DMS153 (cell line): ENCODE measurements at regions not wholly inside any gene's neighbourhood (a gene's known extent, or its start where the extent isn't known, plus 50 kb on each side); places are given as distances from the start of the nearest gene placed in this dataset.
"Not testable (repeated sequence)": the region's sequence is repeated elsewhere in the genome, so short reads cannot be mapped to it uniquely, and the experiment has no call there.

ENCODE experiments used
- DNase-seq: peaks from one replicate; lab custom pipeline; 2025; lab: John Stamatoyannopoulos, UW

DNA sequence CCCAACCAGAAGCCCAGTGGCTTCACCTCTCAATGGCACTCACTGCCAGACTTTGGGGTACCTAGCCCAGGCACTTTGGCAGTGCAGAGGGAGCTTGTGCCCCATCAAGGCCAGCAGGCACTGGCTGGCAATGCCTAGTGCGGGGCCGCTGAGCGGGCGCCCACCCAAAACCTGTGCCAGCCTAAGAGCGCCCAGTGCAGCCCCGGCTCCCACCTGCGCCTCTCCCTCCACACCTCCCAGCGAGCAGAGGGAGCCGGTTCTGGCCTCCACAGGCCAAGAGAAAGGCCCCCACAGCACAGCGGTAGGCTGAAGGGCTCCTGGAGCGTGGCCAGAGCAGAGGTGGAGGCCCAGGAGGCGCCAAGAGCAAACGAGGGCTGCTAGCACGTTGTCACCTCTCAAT, 930.8 kb downstream of the IPMK start:
- DNase-seq = no peak

GRCh38 chr10:57336341-57336740, 931.4 kb downstream of the IPMK start:
- no peak for DNase-seq

GRCh38 chr10:57334523-57334922, 933.2 kb downstream of the IPMK start:
- DNase-seq = no peak

- no peak for DNase-seq
These were observed 933.8 kb downstream of the IPMK start for GRCh38 chr10:57333880-57334279.

- DNase-seq = not testable (repeated sequence)
These were observed 946.3 kb downstream of the IPMK start for GRCh38 chr10:57321400-57321854.

- no peak for DNase-seq
These were observed 947.3 kb downstream of the IPMK start for GRCh38 chr10:57320416-57320815.

- no peak for DNase-seq
These were observed 953.0 kb upstream of the ZWINT start for GRCh38 chr10:57314046-57314445.

DNA sequence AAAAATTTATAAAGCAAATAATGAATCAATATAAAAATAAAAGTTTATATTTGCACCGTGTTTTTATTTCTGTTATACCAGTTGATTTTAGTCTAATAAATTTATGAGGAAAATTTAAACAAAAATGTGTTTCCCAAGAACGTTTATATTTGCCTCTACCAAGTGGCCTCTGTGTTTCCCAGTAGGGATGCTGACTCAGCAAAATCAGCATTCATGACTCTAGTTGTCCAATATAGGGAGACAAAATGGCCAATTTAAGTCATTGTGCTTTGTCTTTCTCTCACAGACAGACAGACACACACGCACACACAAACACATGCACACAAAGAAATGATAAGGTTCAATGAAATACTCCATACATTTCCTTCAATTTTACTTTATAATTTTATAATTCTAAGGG, 942.5 kb upstream of the ZWINT start:
- no peak for DNase-seq

DNA sequence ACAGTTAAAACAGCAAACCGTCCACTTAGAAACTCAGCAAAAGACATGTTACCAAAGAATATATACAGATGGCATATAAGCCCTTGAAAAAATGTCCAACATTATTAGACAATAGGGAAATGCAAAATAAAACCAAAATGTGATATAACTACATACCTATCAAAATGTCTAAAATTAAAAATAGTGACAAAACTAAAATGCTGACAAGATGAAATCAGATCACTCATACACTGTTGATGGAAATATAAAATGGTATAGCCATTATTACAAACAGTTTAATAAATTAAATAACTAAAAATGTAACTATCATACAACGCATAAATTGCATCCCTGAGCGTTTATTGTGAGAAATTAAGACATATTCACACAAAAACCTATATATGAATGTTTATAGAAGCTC, 939.7 kb upstream of the ZWINT start:
- DNase-seq = no peak

GRCh38 chr10:57294698-57295097, 933.6 kb upstream of the ZWINT start:
- no peak for DNase-seq

- DNase-seq = no peak
These were observed 927.7 kb upstream of the ZWINT start for GRCh38 chr10:57288754-57289153.

GRCh38 chr10:57262892-57263291, 901.8 kb upstream of the ZWINT start:
- no peak for DNase-seq

GRCh38 chr10:57260175-57260574, 899.1 kb upstream of the ZWINT start:
- no peak for DNase-seq

DNA sequence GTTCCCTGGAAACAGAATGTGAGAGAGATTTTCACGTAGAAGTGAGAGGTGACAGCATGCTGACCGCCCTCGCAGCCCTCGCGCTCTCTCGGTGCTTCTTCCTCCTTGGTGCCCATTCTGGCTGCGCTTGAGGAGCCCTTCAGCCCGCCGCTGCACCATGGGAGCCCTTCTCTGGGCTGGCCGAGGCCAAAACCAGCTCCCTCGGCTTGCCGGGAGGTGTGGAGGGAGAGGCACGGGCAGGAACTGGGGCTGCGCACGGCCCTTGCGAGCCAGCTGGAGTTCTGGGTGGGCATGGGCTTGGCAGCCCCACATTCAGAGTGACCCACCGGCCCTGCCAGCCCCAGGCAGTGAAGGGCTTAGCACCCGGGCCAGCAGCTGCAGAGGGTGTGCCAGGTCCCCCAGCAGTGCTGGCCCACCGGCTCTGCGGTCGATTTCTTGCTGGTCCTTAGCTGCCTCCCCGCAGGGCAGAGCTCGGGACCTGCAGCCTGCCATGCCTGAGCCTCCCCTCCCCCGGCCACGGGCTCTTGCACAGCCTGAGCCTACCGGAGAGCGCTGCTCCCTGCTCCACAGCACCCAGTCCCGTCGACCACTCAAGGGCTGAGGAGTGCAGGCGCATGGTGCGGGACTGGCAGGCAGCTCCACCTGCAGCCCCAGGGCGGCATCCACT, 888.7 kb upstream of the ZWINT start:
- DNase-seq = no peak

- DNase-seq = no peak
These were observed 886.2 kb upstream of the ZWINT start for GRCh38 chr10:57247271-57247670.

- DNase-seq = no peak
These were observed 864.9 kb upstream of the ZWINT start for GRCh38 chr10:57225920-57226319.

DNA sequence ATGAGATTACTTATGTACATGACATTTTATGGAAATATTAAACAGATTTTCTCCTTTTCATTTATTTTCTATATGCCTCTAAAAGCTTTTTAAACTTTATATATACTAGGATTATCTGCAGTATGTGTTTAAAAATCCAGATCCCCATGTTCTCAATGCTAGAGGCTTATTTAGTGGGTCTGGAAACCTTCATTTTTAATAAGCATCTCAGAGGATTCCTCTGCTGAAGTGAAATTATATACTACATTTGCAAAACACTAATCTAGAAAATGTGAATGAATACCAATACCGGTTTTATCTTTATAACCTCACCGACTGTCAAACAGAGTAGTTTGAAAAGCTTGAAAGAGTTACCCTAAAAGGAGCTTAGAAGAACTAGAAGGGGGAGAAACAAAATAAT, 863.8 kb upstream of the ZWINT start:
- DNase-seq = no peak

DNA sequence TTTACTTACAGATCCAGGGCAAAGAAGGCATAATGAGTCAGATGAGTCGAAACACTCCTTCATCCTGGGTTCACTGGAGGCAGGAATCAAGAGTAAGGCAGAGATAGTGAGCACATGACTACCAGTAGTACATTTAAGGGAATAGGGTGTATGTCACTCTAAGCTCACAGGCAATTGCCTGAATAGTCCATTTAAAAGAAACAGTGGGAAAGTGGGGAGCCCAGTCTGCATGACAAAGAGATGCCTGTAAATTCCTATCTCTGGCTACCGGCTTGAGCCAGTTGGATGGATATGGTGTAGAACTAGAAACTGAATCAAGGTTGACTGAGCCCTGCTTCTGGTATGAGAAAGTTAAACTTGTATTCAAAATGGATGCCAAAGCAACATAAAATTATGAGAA, 861.5 kb upstream of the ZWINT start:
- no peak for DNase-seq

GRCh38 chr10:57222129-57222528, 861.1 kb upstream of the ZWINT start:
- no peak for DNase-seq

GRCh38 chr10:57221674-57222073, 860.6 kb upstream of the ZWINT start:
- no peak for DNase-seq

DNA sequence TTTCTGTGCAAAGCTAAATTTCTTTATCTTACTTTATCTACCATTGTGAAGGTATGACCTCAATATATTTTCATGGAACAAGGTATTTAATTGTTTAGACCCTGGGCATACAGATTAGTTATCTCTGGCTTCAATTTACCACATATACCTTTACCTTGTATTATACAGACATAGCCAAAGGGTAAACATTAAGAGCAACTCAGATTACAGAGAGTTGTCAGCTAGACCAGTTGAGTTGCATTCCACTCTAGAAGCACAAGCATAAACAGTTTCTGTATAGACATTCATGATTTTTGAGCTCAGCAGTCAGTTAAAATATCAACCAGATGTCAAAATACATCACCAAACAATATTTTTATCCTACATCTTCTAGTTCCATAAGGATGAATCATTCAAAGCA, 857.3 kb upstream of the ZWINT start:
- DNase-seq = no peak

DNA sequence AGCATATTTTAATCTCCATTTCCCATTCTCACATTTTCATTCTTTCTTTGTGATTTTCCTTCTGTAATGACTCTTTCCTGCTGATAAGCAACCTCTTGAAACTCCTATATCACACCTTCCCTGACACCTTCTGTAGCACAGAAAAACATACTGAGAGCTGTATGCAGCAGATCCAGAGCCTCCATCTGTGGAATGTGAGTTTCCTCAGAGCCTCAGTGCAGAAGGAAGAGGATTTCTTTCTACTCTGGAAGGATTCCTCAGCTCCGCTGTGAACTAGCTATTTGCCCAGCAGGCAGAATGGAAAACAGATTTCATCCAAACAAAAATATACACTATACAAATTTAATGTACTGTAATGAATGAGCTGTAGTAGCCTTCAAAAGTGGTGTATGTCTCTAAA, 841.3 kb upstream of the ZWINT start:
- DNase-seq = no peak

GRCh38 chr10:57188846-57189245, 827.8 kb upstream of the ZWINT start:
- no peak for DNase-seq

- DNase-seq = no peak
These were observed 825.1 kb upstream of the ZWINT start for GRCh38 chr10:57186201-57186600.

GRCh38 chr10:57169597-57169996, 808.5 kb upstream of the ZWINT start:
- no peak for DNase-seq
